Pulmonary artery endothelial cell (primary cell): ENCODE measurements at regions not wholly inside any gene's neighbourhood (a gene's known extent, or its start where the extent isn't known, plus 50 kb on each side); places are given as distances from the start of the nearest gene placed in this dataset.

ENCODE experiments used
- DNase-seq: peaks from one replicate; pipeline ENCODE4 v3.0.0-alpha.2; 2011; ENCODE audit warnings: low read depth, low spot score

DNA sequence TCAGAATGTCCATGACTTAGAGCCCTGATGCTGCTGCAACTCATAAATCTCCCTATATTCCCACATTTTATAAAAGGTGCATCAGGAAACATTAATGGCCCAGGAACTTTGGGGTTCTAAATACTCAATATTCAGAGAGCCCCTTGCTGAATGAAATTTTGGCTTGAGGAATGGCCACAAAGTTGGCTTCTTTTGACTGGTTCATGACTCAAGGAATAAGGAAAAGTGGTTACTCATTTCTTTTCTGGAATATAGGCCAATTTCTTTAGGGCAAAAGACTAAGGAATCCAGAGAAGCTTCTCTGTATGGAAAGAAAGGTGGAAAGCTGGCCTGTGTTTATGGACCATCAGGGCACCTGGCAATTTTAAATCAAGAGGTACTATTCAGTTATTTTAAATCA lies 308.9 kb upstream of the NT5C1B start:
- no peak for DNase-seq

DNA sequence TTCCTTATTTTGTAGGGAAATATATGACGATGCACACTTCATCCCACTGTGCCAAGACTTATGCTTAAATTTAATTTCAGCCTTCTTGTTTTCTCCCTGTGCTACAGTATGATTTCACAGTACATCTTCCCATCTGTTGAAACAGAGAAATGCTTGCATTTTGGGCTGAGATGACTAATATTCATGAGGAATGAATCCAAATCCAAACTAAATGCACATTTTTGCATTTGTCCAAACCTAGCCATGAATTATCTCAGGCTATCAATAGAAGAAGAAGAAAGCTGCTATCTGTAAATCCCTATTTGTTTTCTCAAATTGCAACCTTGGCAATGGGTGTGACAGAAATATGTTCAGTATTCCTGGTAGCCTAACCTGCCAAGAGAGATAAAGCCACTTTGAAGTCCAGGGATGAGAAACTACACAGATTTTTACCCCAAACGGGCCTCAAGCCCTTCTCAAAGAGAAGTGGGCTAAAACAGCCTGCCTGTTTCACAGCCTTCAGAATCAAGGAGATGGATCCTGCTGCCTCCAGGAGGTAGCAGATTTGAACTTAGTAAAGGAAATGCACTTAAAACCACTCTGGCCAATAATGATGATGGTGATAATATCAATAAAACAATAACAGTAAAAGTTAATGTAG lies 306.9 kb upstream of the NT5C1B start:
- no peak for DNase-seq

DNA sequence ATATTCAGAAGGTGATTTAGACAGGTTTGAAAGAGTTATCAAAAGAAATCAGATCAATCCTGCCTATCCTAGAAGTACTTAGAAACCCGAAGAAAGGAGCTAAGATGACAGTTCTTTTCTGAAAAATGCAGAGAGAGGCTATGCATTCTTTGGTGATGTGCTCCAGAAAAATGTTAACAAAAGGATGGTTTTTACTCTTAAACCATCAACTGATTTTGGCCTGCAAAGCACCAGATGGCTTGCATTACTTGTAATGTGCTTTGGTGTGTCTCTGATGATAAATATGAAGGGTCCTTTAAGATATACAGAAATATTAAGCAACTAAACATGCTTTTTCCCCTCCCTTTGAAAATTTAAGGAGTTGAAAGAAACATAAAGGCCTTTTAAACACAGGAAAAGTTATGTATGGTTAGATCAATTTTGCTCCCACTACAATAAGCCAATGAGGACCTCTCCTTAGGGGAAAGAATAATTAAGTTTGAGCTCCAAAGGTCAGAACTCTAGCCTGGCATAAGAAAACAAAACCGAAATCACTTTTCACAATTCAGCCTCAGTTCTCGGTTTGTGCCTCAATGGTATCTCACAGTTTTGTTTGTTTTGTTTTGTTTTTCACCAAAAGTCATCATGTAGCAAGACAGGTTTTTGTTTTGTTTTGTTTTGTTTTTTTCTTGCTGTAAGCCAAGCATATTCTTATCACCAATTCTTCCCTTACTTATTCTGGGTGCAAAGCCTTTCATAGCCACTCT lies 302.4 kb upstream of the NT5C1B start:
- no peak for DNase-seq

DNA sequence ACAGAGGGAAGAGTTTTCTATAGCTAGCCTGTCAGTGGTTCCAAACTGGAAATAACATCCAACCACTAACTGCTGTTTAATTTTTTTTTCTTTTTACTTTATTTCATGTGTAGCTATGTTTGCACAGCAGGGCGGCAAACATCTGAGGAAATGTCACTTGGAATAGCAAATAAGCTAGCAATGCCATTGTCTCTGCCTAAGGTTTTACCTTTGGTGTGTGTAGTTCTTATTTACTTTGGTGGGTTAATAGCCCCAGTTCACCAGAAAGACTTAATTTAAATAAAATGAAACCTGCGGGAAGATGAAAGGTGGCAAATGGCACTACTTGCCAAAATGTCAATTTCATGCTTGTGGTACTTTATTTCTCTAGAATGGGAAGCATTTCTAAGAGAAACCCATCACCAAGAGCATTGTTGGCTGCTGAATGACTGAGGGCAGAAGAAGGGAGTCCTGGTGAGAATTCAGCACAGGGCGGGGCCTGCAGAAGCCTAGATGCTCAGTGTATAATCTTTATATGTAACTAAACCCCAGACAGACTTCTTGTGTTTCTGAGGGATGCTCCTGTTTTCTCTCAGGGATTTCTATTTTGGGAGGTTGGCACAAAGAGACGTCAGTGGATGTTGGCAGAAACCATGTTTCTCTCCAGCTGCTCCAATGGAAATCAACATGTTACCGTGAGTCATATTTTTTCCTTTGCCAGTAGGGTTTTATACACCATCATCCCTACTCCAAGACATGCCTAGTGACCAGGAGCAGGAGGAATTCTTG lies 300.4 kb upstream of the NT5C1B start:
- DNase-seq: no peak

DNA sequence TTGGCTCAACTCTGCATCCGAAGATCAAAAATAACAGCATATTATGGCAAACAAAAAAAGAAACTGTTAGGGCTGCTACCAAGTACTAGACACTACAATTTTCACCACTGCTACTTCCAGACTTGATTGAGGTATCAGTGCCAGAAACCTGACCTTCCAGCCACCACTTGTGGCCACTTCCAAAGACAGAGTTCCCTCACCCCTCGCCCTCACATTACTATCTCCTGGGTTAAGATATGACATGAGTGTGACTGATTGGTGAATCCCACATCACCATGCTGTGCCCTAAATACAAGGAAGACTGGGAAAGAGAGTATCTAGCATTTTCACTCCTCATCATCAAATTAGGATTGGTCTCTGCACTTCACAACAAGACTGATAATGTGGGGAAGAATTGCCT lies 296.1 kb upstream of the NT5C1B start:
- DNase-seq: no peak

DNA sequence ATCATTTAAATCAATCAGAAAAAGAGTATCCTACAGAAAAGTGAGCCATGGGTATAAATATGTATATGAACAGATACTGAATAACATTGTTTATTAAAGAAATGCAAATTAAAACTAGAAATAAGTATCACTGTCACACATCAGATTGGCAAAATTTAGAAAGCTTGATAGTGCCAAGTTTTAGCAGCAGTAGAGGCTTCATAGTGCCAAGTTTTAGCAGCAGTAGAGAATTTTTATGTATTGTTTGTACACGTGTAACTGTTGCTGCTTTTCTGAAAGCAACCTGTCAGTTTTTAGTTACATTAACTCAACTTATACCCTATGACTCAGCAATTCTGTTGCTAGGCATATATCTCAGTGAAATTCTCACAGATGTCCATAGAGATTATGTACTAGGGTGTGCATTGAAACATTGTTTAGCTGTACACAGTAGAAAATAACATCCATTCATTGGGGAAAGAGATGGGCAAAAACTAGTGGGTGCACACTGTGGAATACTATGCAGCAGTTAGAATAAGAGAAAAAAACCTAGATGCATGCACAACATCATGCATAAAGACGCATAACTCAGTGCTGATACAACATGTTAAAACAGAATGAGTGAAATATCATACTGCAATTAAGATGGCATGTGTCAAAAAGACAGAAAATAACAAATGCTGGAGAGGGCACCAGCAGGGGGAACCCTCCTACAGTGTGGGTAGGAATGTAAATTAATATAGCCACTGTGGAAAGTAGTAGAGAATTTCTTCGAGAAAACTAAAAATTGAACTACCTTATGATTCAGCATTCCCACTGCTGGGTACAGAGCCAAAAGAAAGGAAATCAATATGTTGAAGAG lies 294.5 kb upstream of the NT5C1B start:
- DNase-seq: no peak

DNA sequence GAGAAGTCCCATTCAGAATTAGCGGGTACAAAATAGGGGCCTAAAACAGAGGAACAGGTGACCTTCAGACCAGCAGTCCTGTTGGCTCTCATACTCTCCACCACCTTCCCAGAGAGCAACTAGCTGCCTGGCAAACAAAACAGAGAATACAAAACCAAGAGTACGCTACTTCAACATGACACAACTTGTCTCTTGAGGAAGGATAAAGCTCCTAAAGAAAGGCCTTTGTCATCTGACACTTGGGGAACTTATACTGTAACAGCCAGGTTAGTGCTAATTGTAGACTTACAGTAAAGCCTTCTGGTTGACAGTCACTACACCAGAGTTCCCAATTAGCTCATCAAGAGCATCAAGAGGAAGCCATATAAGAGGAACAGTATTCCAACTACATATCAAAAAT lies 282.1 kb upstream of the NT5C1B start:
- no peak for DNase-seq

DNA sequence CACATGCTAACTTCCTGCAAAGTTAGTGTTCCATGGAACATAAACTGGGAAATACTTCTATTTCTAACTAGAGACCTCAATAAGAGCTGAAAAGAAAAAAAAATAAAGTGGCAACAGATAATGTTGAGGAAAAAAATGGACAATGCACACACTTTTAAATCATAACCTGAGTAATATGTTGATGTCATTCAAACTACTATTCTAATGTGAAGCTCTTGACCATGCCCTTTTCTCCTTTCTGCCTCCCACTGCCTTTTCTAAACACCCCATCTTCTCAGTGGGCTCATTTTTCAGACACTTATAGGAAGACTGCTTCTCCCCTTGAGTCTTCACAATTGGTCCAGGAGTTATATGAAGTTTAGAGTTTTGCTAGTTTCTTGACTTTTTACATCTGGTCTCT lies 280.9 kb upstream of the NT5C1B start:
- DNase-seq: no peak

DNA sequence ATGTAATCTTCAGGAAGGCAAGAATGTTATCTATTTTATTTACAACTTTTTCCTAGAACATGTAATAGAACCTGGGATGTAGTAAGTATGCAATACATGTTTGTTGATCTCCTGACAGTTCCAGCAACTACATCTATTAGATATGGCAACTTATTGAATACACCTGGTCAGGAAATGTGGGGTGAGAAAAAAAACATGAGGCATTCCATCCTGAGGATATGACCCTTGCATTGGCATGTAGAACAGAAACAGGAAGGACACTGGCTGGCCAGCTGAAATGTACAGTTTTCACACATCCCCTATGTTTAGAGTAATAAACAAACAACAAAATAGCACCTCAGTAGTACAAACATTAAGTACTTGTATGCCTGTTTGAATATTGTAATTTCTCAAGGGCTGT lies 272.6 kb upstream of the NT5C1B start:
- no peak for DNase-seq

DNA sequence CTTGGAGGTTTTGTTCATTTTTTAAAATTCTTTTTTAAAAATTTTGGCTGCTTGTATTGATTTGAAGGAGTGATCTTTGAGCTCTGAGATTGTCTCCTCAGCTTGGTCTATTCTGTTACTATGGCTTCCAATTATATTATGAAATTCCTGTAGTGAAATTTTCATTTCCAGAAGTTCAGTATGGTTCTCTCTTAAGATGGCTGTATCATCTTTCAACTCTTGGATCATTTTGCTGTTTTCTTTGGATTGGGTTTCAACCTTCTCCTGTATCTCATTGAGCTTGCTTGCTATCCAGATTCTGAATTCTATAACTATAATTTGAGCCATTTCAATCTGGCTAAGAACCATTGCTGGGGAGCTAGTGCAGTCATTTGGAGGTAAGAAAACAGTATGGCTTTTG lies 270.8 kb upstream of the NT5C1B start:
- no peak for DNase-seq

DNA sequence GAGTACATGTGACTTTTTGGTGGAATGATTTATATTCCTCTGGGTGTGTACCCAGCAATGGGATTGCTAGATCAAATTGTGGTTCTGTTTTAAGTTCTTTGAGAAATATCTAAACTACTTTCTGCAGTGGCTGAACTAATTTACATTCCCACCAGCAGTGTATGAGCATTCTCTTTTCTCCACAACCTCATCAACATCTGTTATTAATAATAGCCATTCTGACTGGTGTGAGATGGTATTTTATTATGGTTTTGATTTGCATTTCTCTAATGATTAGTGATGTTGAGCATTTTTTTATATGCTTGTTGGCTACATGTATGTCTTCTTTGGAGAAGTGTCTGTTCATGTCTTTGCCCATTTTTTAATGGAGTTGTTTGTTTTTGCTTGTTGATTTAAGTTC lies 267.4 kb upstream of the NT5C1B start:
- DNase-seq: no peak

DNA sequence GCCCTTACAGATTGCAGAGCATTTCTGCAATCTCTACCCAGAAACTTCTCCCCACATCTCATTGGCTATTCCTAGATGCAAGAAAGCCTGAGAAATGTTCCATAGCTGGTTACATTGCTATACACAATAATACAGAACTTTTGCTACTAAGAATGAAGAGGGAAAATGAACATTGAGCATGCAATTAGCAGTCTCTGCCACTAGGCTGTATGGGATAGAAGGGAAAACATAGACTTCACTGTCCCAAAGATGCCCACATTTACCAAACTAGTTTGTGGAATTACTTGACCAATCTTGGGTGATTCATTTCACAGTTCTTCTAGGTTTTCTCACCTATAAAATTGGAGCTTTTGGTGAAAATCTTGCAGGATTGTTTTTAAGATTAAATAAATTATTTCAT lies 265.7 kb upstream of the NT5C1B start:
- no peak for DNase-seq

DNA sequence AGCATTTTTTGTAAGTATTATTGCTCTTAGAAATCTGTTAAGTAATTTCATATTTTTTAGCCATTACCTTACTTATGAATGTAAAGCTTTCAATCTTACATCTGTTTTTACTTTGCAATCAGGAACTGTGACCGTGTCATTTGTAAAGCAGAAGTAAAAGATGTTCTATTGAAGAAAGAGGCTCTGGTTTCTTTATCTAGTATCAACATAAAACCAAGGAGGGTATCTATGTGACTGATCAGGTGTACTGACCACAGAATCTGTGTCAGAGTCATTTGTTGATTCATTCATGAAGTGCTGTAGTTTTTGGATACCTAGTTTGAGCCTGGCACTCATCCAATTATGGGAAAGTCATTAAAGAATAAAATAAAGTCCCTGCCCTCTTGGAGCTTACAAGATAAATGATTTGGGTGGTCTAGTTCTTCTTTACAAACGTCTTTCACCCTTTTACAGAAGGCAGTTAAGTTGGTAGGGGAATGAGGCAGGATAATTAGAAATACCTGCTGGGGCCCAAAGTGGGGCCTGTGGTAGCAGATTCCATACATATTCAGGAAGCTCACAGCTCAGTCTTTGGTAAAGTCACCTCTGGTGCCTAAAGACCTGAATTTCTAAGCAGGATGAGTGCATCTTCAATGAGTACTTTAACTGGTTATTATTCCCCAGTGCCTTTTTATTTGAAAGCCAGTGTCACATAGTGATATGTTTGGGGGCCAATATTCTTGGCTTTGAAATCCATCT lies 260.6 kb upstream of the NT5C1B start:
- DNase-seq: no peak

DNA sequence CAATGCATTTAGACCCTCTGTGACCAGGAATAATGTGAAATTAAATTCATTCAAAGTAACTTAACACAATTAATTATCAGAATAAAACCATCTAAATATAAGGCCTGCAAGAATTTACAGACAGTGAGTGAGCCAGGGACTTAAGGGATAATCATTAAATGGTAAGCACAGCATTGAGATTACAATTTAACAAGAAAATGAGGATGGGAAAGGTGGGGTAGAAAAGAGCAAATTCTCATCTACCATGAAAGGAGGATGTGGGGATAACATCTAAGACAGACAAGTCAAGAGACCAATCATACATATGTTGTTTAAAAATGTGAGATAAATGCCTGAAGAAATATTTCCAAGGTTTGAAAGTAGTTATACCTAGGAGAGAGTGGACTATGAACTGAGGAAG lies 259.3 kb upstream of the NT5C1B start:
- no peak for DNase-seq

DNA sequence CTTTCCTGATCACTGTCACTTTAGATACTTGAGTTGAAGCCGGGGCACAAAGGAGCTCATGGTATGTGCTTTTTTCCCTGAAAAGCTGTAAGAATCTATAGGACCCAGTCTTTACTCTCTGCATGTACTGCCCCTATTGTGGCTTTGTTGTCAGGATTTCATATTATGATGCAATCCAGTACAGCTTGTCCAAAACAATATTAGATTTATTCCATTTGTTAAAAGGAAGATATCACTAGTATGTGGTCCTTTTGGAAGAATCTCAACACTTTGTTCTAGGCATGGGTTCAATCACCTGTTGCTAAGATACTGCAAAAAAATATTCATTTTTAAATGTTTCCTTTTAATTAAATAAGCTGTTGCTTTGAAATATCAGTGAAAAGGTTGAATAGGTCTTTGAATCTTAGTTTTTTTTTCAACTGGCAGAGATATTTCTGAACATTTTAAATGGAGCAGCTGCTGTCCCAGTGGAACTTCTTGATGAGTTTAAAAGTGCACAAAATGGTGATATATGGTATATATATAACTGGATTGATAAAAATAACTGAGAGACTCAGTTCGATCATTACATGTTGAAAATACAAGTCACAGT lies 256.6 kb upstream of the NT5C1B start:
- no peak for DNase-seq

DNA sequence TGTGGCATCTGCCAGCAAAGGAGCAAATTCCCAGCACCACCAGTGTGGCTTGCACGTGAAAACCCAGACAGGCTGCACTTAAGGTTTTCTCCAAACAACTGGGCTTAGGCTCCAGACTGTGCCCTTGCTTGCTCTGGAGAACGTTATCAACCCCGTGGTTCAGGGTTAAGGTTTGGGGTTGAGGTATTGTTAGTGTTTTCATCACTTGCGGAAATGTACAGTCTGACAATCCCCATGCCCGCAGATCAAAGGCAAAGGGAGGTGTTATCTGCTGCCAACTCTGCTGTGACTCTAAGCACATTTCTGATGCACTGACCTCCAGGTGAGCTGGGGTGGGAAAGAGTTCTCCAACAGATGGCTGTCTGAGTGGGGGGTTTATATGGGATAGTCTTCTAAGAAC lies 253.5 kb upstream of the NT5C1B start:
- DNase-seq: no peak

DNA sequence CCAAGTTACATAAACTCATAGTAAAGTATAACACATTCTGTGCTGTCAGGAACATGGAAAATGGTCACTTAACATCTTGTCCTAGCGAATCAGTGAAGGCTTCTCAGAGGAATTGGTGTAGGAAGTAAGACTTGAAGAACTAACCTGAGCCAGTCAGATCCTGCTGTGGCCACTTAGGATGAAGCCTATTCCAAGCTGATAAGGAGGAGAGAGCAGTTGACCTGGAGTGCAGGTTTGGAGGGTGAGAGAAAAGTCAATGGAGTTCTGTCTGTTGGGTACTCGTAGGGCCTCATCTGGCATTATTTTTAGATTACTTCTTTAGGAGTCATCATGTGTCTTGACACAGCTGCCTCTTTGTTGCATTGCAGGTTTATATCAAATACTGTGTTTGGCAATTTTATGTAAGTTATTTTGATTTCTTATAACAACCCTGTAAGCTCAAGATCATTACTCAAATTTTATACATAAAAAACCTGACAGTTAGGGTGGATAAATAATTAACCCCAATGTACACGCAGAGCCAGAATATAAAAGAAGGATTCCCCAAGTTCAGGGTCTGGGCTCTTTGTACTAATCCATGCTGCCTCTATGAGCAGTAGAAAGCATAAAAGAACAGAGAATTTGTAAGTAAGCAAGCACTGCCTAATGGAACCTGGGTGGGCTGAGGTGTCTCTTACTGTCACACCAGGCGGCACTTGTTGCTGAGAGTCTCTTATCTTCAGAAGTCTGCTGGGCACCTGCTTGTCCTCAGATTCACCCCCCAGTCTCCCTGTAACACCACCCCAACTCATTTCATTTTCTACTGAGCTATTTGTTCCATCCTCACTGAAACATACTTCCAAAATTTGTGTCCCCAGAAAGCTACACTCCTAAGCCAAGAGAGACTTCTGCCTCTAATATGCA lies 252.1 kb upstream of the NT5C1B start:
- no peak for DNase-seq

DNA sequence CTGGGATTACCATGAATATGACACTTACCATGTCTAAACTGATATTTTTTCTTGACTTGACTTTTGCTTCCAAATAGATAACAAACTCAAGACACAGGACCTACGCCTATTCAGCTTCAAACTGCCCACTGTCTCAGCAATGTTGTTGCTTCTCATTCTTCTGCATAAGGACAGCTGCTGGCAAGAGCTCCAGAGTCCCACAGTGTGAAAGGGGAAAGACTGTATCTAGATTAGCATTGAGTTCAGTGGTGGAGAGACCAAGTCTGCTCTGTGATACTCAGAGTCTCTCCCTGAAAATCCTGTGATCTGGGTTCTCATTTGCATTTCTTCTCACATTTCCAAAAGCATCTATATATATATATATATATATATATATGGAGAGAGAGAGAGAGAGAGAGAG lies 247.9 kb upstream of the NT5C1B start:
- DNase-seq: no peak

DNA sequence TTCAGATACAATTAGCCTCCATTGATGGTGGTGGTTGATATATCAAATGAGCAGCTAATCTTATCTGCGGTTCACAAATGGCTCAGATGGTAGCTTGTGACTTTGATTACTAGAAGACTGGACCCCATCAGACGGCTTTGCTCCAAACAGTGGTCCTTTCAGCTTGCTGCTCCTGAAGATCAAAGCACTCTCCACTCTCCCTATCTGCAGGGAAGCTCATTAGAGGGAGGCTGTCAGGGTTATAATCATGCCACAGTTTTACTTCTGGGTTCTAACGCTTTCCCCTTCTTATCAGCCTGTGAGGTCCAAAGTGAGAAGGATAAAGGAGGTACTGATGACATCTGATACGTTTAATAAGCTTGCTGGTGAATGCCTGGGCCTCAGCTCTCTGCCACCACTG lies 247.1 kb upstream of the NT5C1B start:
- no peak for DNase-seq

DNA sequence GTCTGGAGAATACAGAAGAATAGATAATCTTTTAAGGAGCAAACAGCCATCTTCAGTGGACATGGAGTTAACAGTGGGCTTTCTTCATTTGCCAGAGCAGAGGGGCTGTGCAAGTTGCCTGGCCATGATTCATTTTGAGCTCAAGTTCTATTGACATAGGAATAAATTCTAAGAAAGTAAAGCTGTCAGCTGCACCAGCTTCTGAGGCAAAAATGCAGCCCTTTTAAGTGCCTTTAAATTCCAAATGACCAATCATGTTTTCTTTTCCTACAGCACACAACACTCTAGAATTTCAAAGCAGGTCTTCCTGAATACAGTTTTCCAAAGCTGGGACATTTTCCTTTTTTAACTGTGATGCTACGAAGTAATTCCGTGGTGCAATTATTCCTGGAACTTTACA lies 246.4 kb upstream of the NT5C1B start:
- no peak for DNase-seq
